Heart left ventricle (tissue), 16 donors: ENCODE measurements at regions not wholly inside any gene's neighbourhood (a gene's known extent, or its start where the extent isn't known, plus 50 kb on each side); places are given as distances from the start of the nearest gene placed in this dataset.
"Not testable (repeated sequence)": the region's sequence is repeated elsewhere in the genome, so short reads cannot be mapped to it uniquely, and the experiment has no call there.

Experiments
- ATAC-seq, 4 donors: fragments of 200-7000 bp; cut with Tn5 transposase; one replicate each; pipeline ENCODE4 v1.9.1; 2020 to 2022; ENCODE audit warnings: moderate library complexity in 4 of 4, mild to moderate bottlenecking in 3 of 4, moderate number of reproducible peaks in 1 of 4
- DNase-seq, 5 donors: peaks; one replicate each; pipeline ENCODE4 v3.0.0-alpha.2; 2020
- H3K27ac ChIP-seq, 12 donors: fragments of 200-600 bp; sonication (generic) in 4 of 12; one replicate each; pipeline versions ENCODE4 v1.5.0 to v1.8.0; 2016 to 2022; ENCODE audit warnings: mild to moderate bottlenecking in 2 of 12
- H3K27me3 ChIP-seq, 9 donors: fragments of 200-600 bp; sonication (generic) in 2 of 9; one replicate each; pipeline versions ENCODE4 v1.5.1 to v1.8.0; 2016 to 2022; ENCODE audit warnings: mild to moderate bottlenecking in 3 of 9
- H3K36me3 ChIP-seq, 9 donors: fragments of 200-600 bp; sonication (generic) in 2 of 9; one replicate each; pipeline versions ENCODE4 v1.5.0 to v1.8.0; 2018 to 2022; ENCODE audit warnings: mild to moderate bottlenecking in 2 of 9
- H3K4me1 ChIP-seq, 12 donors: fragments of 200-600 bp; sonication (generic) in 4 of 12; one replicate each; pipeline versions ENCODE4 v1.5.0 to v1.8.0; 2016 to 2022; ENCODE audit warnings: mild to moderate bottlenecking in 3 of 12
- H3K4me3 ChIP-seq, 12 donors: fragments of 200-600 bp; sonication (generic) in 4 of 12; one replicate each; pipeline versions ENCODE4 v1.5.0 to v1.8.0; 2017 to 2022; ENCODE audit warnings: mild to moderate bottlenecking in 9 of 12, moderate library complexity in 4 of 12
- H3K9me3 ChIP-seq, 12 donors: fragments of 200-600 bp; sonication (generic) in 4 of 12; one replicate each; pipeline versions ENCODE4 v1.5.0 to v1.8.0; 2016 to 2022; ENCODE audit warnings: mild to moderate bottlenecking in 1 of 12
- CTCF ChIP-seq, 12 donors: fragments of 200-600 bp; sonication (generic) in 4 of 12; IDR thresholded peaks; one replicate each; pipeline versions ENCODE4 v1.5.0 to v1.8.0; 2018 to 2022; ENCODE audit warnings: antibody characterized with exemption in 12 of 12, mild to moderate bottlenecking in 5 of 12
- POLR2A ChIP-seq, 2 donors: fragments of 450-650 bp; IDR thresholded peaks; one replicate each; pipeline ENCODE4 v1.6.1; 2017; ENCODE audit warnings: antibody characterized with exemption in 2 of 2, mild to moderate bottlenecking in 2 of 2, moderate library complexity in 2 of 2
- WGBS, 4 donors: extraction: QIAGEN DNeasy Blood & Tissue Kit in 2 of 4; methylation state at CpG; one replicate each; pipeline versions ENCODE4 v1.1.5 to v1.1.7; 2013 to 2018; 5-methylcytosine and 5-hydroxymethylcytosine counted together
- intact Hi-C, 10 donors: fragments of 100-400 bp; cut with DNase I; formaldehyde crosslinking; loops; one replicate each; pipeline versions ENCODE4 v1.11.1 to v1.14.2; 2022
- donor health status: ischemic (EF 13 %, LVEDD 7.1; RV severe dilation, severe dysfunction).
- donor health status: healthy with polysubstance abuse.
- donor health status: DM: no; HTN: yes; CAD: no.
- donor health status: DM: no; HTN: no; CAD: no.
- donor health status: ischemic (EF 25% LVEDD 6.9; RV normal size, moderate dysfunction).
- donor health status: ischemic (EF 25% LVEDD 5.7; RV mildly dilated, moderate dysfunction).
- donor health status: healthy.
- donor health status: DM: yes; HTN: yes; CAD: no.
- donor health status: ischemic (EF 35%, LVEDD 5.7; RV mildly dilated, moderate dysfunction).
- donor health status: nonischemic (EF 11% LVEDD 7.7; RV severe dilation, severe dysfunction).
- donor health status: DM: yes; HTN: yes; CAD: no.
- donor health status: PGD.
- donor health status: ischemic (EF 29% LVEDD 5.4; RV normal size, mild dysfunction).
- donor health status: nonischemic (EF 23%, LVEDD 6.1; RV moderate dilation, normal function).

- Histone ChIP-seq H3K27me3 (no peaks in the 10 kb centered on the region), H3K36me3 (no peaks in the 10 kb centered on the region), H3K9me3 (no peaks in the 10 kb centered on the region), H3K4me1 (peaks cover 0 to 16% (median 7%) of the 10 kb centered on the region in 12 donors), H3K4me3 (no peak overlapping the region), H3K27ac (no peak overlapping the region)
- ATAC-seq (no peak), DNase-seq (no peak)
- TF ChIP-seq POLR2A (IDR thresholded peaks at IDR 0.05) (no peak), CTCF (IDR thresholded peaks at IDR 0.05) (no peak)
- intact Hi-C loops = no loop called here
- 73 to 88% (median 75%) methylated on average over 7 of the region's 7 CpGs for WGBS, 4 donors
These were observed 224.8 kb upstream of the JARID2 start for GRCh38 chr6:15021074-15021473.

GRCh38 chr6:15023018-15023417, 222.9 kb upstream of the JARID2 start:
- H3K27me3 ChIP-seq, H3K27ac ChIP-seq, intact Hi-C loops, H3K9me3 ChIP-seq, H3K36me3 ChIP-seq, ATAC-seq, H3K4me1 ChIP-seq, DNase-seq: not testable (repeated sequence)
- peak overlapping the region in 1 of 12 donors; percentile 16 for H3K4me3 ChIP-seq
- WGBS, 4 donors = 92 to 95% (median 93%) methylated on average over 14 of the region's 14 CpGs

- no peak for DNase-seq
- ATAC-seq = no peak
- peak overlapping the region in 1 of 12 donors; percentile 16 for H3K4me3 ChIP-seq
- no peaks in the 10 kb centered on the region for H3K36me3 ChIP-seq
- no peaks in the 10 kb centered on the region for H3K27me3 ChIP-seq
- 89 to 97% (median 94%) methylated on average over 8 of the region's 8 CpGs for WGBS, 4 donors
- no peaks in the 10 kb centered on the region for H3K9me3 ChIP-seq
- H3K27ac ChIP-seq = no peak overlapping the region
- intact Hi-C loops = no loop called here
- H3K4me1 ChIP-seq = peaks cover 0 to 6% (median 0%) of the 10 kb centered on the region in 12 donors
- TF ChIP-seq POLR2A (IDR thresholded peaks at IDR 0.05) (no peak), CTCF (IDR thresholded peaks at IDR 0.05) (no peak)
These were observed 222.4 kb upstream of the JARID2 start for GRCh38 chr6:15023448-15023847.

GRCh38 chr6:15025446-15025845, 220.4 kb upstream of the JARID2 start:
- Histone ChIP-seq H3K4me1 (peaks cover 0 to 6% (median 0%) of the 10 kb centered on the region in 12 donors), H3K36me3 (no peaks in the 10 kb centered on the region), H3K27ac (no peak overlapping the region), H3K4me3 (no peak overlapping the region), H3K27me3 (no peaks in the 10 kb centered on the region), H3K9me3 (peaks cover 0 to 6% (median 0%) of the 10 kb centered on the region in 12 donors)
- ATAC-seq (no peak), DNase-seq (no peak)
- intact Hi-C loops = no loop called here
- 71 to 89% (median 81%) methylated on average over 3 of the region's 3 CpGs for WGBS, 4 donors
- TF ChIP-seq CTCF (IDR thresholded peaks at IDR 0.05) (no peak), POLR2A (IDR thresholded peaks at IDR 0.05) (no peak)

GRCh38 chr6:15026832-15027231, 219.0 kb upstream of the JARID2 start:
- intact Hi-C loops = no loop called here
- Histone ChIP-seq H3K4me3 (no peak overlapping the region), H3K4me1 (peaks cover 0 to 3% (median 0%) of the 10 kb centered on the region in 12 donors), H3K27me3 (no peaks in the 10 kb centered on the region), H3K27ac (no peak overlapping the region), H3K9me3 (peaks cover 0 to 6% (median 0%) of the 10 kb centered on the region in 12 donors), H3K36me3 (no peaks in the 10 kb centered on the region)
- TF ChIP-seq POLR2A (IDR thresholded peaks at IDR 0.05) = no peak
- TF ChIP-seq CTCF (IDR thresholded peaks at IDR 0.05) = no peak
- 44 to 57% (median 54%) methylated on average over 6 of the region's 6 CpGs for WGBS, 4 donors
- DNase-seq (no peak), ATAC-seq (peak in 2 of 4 donors; percentile 45 to 62)
